ENCODE measurements at regions not wholly inside any gene's neighbourhood (a gene's known extent, or its start where the extent isn't known, plus 50 kb on each side); places are given as distances from the start of the nearest gene placed in this dataset.
A peak's percentile ranks its signal among the peaks of the same experiment; 100 is the strongest.

DNA sequence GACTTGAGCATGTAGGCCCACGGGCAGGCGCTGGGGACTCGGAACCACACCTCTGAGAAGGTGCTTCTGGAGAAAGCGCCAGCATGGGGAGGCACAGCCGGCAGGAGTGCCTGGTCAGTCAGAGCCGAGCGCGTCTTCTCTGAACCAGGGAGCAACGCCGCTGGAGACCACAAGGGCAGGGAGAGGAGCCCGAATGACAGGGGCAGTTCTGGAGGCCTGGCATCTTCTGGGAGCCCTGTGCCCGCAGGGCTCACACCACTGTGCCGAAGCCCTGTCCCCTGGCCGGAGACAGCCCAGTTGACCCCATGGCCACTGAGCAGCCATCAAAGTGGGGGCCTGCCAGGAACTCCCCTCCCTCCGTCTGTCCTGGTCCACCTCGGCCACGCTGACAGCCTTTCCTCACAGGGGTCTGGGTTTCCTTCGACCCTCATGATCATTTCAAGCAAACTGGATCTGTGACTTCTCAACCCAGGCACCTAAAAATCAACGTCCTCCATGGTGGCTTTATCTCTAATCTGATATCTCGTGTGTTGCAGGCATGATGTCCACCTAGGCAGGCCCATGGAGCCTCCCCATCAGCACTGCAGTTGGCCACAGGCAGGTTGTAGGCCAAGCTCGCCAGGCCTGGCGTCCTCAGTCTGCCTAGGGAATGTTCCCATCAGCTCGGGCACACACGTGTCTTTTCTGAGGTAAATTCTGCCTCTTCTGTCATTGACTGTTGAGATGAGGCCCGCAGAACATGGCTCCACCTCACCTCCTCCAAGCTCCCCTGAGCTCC, 299.3 kb upstream of the RTL1 start:
- Histone ChIP-seq H3K4me3 (ENCODE audit: low read length) (no peak overlapping the region), H3K27me3 (ENCODE audit: control insufficient read depth, insufficient read depth, low read length) (no peaks in the 10 kb centered on the region), H3K36me3 (ENCODE audit: control insufficient read depth, insufficient read depth, low read length) (no peaks in the 10 kb centered on the region), H3K27ac (ENCODE audit: low read length) (no peak overlapping the region), H3K9me3 (replicated peaks; ENCODE audit: control insufficient read depth, low read depth, low read length) (peaks cover 2% of the 10 kb centered on the region), H3K4me1 (ENCODE audit: control insufficient read depth, insufficient read depth, low read length) (no peaks in the 10 kb centered on the region)
- WGBS (ENCODE audit: insufficient coverage), result 86% methylated on average over 25 of the region's 25 CpGs
- DNase-seq, result no peak

- H3K9me3 ChIP-seq (replicated peaks; ENCODE audit: control insufficient read depth, low read depth, low read length), result peaks cover 13% of the 10 kb centered on the region
- H3K36me3 ChIP-seq (ENCODE audit: control insufficient read depth, insufficient read depth, low read length), result no peaks in the 10 kb centered on the region
- WGBS (ENCODE audit: insufficient coverage), result no CpG with 5 or more reads among the region's 3 CpGs
- DNase-seq, result peak; percentile 78
- H3K27ac ChIP-seq (ENCODE audit: low read length), result peak overlapping the region; percentile 25
- H3K4me3 ChIP-seq (ENCODE audit: low read length), result no peak overlapping the region
- no peaks in the 10 kb centered on the region for H3K27me3 ChIP-seq (ENCODE audit: control insufficient read depth, insufficient read depth, low read length)
- H3K4me1 ChIP-seq (ENCODE audit: control insufficient read depth, insufficient read depth, low read length), result no peaks in the 10 kb centered on the region
Measured at GRCh38 chr14:101206556-101206955, 303.0 kb upstream of the RTL1 start.

- Histone ChIP-seq H3K27me3 (ENCODE audit: control insufficient read depth, insufficient read depth, low read length) (no peaks in the 10 kb centered on the region), H3K27ac (ENCODE audit: low read length) (peak overlapping the region; percentile 25), H3K9me3 (replicated peaks; ENCODE audit: control insufficient read depth, low read depth, low read length) (peaks cover 13% of the 10 kb centered on the region), H3K4me1 (ENCODE audit: control insufficient read depth, insufficient read depth, low read length) (no peaks in the 10 kb centered on the region), H3K4me3 (ENCODE audit: low read length) (no peak overlapping the region), H3K36me3 (ENCODE audit: control insufficient read depth, insufficient read depth, low read length) (no peaks in the 10 kb centered on the region)
- DNase-seq, result peak; percentile 69
- no CpG with 5 or more reads among the region's 2 CpGs for WGBS (ENCODE audit: insufficient coverage)
Measured at GRCh38 chr14:101207041-101207440, 303.5 kb upstream of the RTL1 start.

DNA sequence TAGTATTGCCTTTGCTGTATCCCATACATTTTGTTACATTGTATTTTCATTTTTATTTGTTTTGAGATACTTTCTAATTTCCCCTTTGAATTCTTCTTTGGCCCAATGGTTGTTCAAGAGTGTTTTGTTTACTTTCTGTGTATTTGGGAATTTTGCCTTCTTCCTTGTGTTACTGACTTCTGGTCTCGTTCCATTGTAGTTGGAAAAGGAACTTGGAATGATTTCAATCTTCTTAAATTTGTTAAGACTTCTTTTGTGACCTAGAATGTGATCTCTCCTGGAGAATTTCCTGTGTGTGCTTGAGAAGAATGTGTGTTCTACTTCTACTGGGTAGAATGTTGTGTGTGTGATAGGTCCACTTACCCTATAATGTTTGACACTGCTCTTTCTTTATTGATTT, 304.4 kb upstream of the RTL1 start:
- no peaks in the 10 kb centered on the region for H3K36me3 ChIP-seq (ENCODE audit: control insufficient read depth, insufficient read depth, low read length)
- WGBS (ENCODE audit: insufficient coverage), result no CpG with 5 or more reads among the region's 1 CpG
- peaks cover 13% of the 10 kb centered on the region for H3K9me3 ChIP-seq (replicated peaks; ENCODE audit: control insufficient read depth, low read depth, low read length)
- H3K4me1 ChIP-seq (ENCODE audit: control insufficient read depth, insufficient read depth, low read length), result no peaks in the 10 kb centered on the region
- H3K4me3 ChIP-seq (ENCODE audit: low read length), result no peak overlapping the region
- DNase-seq, result peak; percentile 89
- H3K27ac ChIP-seq (ENCODE audit: low read length), result no peak overlapping the region
- H3K27me3 ChIP-seq (ENCODE audit: control insufficient read depth, insufficient read depth, low read length), result no peaks in the 10 kb centered on the region

DNA sequence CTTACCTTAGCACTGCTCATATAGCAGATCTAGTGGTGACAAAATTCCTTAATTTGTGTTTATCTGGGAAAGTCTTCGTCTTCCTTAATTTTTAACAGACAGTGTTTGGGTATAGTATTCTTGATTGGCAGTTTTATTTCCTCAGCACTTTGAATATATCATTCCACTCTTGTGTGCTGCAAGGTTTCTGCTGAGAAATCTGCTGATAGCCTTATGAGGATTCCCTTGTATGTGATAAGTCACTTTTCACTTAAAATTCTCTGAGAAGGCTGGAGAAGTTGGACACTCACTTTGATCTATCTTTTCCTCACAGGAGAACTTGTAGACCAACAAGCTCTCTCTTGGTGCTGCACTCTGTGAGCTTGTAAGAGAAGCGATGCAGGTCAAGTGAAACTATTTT, 306.1 kb upstream of the RTL1 start:
- Histone ChIP-seq H3K27me3 (ENCODE audit: control insufficient read depth, insufficient read depth, low read length) (no peaks in the 10 kb centered on the region), H3K4me3 (ENCODE audit: low read length) (no peak overlapping the region), H3K9me3 (replicated peaks; ENCODE audit: control insufficient read depth, low read depth, low read length) (peaks cover 11% of the 10 kb centered on the region), H3K36me3 (ENCODE audit: control insufficient read depth, insufficient read depth, low read length) (no peaks in the 10 kb centered on the region), H3K27ac (ENCODE audit: low read length) (no peak overlapping the region), H3K4me1 (ENCODE audit: control insufficient read depth, insufficient read depth, low read length) (peaks cover 5% of the 10 kb centered on the region)
- no peak for DNase-seq
- WGBS (ENCODE audit: insufficient coverage), result 100% methylated on average over 1 of the region's 2 CpGs

DNA sequence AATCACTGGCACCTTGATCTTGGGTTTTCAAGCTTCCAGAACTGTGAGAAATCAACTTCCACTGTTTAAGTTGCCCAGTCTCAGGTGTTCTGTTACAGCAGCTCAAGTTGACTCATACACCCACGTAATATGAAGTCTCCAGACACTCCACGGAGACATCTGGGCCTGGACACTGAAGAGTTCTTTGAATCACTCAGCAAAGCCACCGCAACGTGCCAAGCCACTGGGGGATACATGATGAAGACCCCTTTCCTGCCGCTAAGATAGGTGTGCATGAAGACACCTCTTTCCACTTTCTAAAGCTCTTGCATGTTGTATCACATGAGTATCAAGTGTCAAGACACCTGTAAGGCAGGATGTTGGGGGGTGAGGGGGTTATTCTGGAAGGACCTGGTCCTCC, 311.7 kb upstream of the RTL1 start:
- H3K36me3 ChIP-seq (ENCODE audit: control insufficient read depth, insufficient read depth, low read length), result no peaks in the 10 kb centered on the region
- no peaks in the 10 kb centered on the region for H3K27me3 ChIP-seq (ENCODE audit: control insufficient read depth, insufficient read depth, low read length)
- no peak for DNase-seq
- WGBS (ENCODE audit: insufficient coverage), result 94% methylated on average over 2 of the region's 5 CpGs
- H3K27ac ChIP-seq (ENCODE audit: low read length), result no peak overlapping the region
- H3K4me1 ChIP-seq (ENCODE audit: control insufficient read depth, insufficient read depth, low read length), result peaks cover 20% of the 10 kb centered on the region
- peaks cover 1% of the 10 kb centered on the region for H3K9me3 ChIP-seq (replicated peaks; ENCODE audit: control insufficient read depth, low read depth, low read length)
- no peak overlapping the region for H3K4me3 ChIP-seq (ENCODE audit: low read length)

DNA sequence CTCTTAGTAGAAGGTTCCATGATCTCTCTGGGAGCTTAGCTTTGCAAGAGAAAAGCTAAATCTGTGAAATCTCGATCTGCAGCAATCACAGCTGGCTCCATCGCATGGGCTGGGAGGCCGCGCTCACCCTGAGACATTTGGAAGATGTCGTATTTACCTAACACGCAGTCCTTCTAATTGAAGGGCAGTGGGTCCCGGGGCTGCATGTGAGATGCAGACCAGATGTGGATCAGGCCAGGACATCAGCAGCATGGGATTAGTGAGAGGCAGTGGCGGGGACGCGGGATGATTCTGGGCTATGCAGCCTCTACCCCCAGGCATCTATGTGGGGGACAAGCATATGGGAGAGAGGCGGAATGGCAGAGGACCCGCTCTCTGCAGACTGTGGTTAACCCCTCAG, 312.4 kb upstream of the RTL1 start:
- Histone ChIP-seq H3K4me1 (ENCODE audit: control insufficient read depth, insufficient read depth, low read length) (peaks cover 20% of the 10 kb centered on the region), H3K27me3 (ENCODE audit: control insufficient read depth, insufficient read depth, low read length) (no peaks in the 10 kb centered on the region), H3K4me3 (ENCODE audit: low read length) (no peak overlapping the region), H3K27ac (ENCODE audit: low read length) (no peak overlapping the region), H3K9me3 (replicated peaks; ENCODE audit: control insufficient read depth, low read depth, low read length) (no peaks in the 10 kb centered on the region), H3K36me3 (ENCODE audit: control insufficient read depth, insufficient read depth, low read length) (no peaks in the 10 kb centered on the region)
- 29% methylated on average over 7 of the region's 12 CpGs for WGBS (ENCODE audit: insufficient coverage)
- DNase-seq, result no peak

DNA sequence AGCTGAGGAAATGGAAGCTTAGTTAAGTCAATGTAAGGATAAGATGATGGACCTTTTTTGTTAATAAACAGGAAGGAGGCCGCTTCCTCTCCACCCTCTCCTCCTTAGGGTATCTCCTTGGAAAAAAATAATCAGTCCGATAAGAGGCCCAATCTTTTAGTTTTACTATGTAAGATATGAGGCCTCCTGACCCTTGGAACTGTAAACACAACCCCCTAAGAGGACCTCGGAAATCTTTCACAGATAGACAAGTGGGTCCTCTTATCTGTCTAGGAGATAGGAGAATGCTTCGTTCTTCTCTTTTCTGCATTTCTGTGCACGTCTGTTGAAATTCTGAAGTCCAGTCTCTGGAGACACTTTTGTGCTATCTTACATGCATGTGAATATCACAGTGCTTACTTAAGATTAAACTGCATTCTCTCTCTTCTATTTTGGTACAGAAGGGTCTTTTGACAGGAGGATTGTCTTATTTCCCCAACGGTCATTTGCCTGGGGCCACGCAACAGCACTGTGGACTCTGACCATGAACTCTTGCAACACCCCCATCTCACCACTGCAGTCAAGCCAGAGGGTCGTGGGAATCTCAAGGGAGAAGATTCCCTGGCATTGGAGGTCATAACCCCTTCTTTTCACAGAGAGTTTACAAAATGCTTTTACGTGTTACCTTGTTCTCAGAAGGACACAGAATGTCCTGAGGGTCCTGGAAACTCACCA, 313.0 kb upstream of the RTL1 start:
- no peak overlapping the region for H3K27ac ChIP-seq (ENCODE audit: low read length)
- 56% methylated on average over 3 of the region's 9 CpGs for WGBS (ENCODE audit: insufficient coverage)
- no peaks in the 10 kb centered on the region for H3K36me3 ChIP-seq (ENCODE audit: control insufficient read depth, insufficient read depth, low read length)
- H3K27me3 ChIP-seq (ENCODE audit: control insufficient read depth, insufficient read depth, low read length), result no peaks in the 10 kb centered on the region
- H3K4me1 ChIP-seq (ENCODE audit: control insufficient read depth, insufficient read depth, low read length), result peaks cover 20% of the 10 kb centered on the region
- H3K4me3 ChIP-seq (ENCODE audit: low read length), result no peak overlapping the region
- peaks cover 2% of the 10 kb centered on the region for H3K9me3 ChIP-seq (replicated peaks; ENCODE audit: control insufficient read depth, low read depth, low read length)
- DNase-seq, result no peak

DNA sequence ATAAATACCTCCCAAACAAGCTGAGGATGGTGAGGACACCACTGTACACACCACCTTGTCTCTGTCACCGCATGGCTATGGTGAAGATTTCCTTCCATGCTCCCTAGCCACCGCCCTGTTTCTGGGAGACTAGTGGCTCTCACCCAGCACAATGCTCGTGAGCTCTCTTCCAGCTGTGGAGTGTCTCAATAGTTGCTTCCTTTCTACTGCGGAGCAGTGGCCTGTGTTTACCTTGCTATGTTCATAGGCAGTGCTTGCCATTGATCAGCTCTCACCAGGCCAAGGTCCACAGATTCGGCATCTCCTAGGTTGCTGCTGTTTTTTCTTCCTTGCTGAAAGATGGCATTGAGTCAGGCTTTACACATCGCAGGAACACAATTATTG, 313.6 kb upstream of the RTL1 start:
- H3K4me3 ChIP-seq (ENCODE audit: low read length), result no peak overlapping the region
- DNase-seq, result no peak
- H3K9me3 ChIP-seq (replicated peaks; ENCODE audit: control insufficient read depth, low read depth, low read length), result peaks cover 6% of the 10 kb centered on the region
- no peak overlapping the region for H3K27ac ChIP-seq (ENCODE audit: low read length)
- no peaks in the 10 kb centered on the region for H3K36me3 ChIP-seq (ENCODE audit: control insufficient read depth, insufficient read depth, low read length)
- H3K27me3 ChIP-seq (ENCODE audit: control insufficient read depth, insufficient read depth, low read length), result no peaks in the 10 kb centered on the region
- peaks cover 20% of the 10 kb centered on the region for H3K4me1 ChIP-seq (ENCODE audit: control insufficient read depth, insufficient read depth, low read length)
- WGBS (ENCODE audit: insufficient coverage), result 68% methylated on average over 3 of the region's 6 CpGs

GRCh38 chr14:101217616-101218371, 314.3 kb upstream of the RTL1 start:
- Histone ChIP-seq H3K4me1 (ENCODE audit: control insufficient read depth, insufficient read depth, low read length) (peaks cover 25% of the 10 kb centered on the region), H3K4me3 (ENCODE audit: low read length) (no peak overlapping the region), H3K36me3 (ENCODE audit: control insufficient read depth, insufficient read depth, low read length) (no peaks in the 10 kb centered on the region), H3K27ac (ENCODE audit: low read length) (no peak overlapping the region), H3K9me3 (replicated peaks; ENCODE audit: control insufficient read depth, low read depth, low read length) (peaks cover 6% of the 10 kb centered on the region), H3K27me3 (ENCODE audit: control insufficient read depth, insufficient read depth, low read length) (no peaks in the 10 kb centered on the region)
- DNase-seq, result no peak
- WGBS (ENCODE audit: insufficient coverage), result 84% methylated on average over 6 of the region's 14 CpGs

Measured in muscle of leg (tissue), 3 donors.